Fibroblast of mammary gland (primary cell): ENCODE measurements at regions not wholly inside any gene's neighbourhood (a gene's known extent, or its start where the extent isn't known, plus 50 kb on each side); places are given as distances from the start of the nearest gene placed in this dataset.

Experiments
- DNase-seq: peaks from one replicate; pipeline ENCODE4 v3.0.0-alpha.2; 2010; ENCODE audit warnings: low read depth
- H3K4me3 ChIP-seq: 2 replicates; pipeline ENCODE4 v1.5.1; 2011; ENCODE audit warnings: low read depth, mild to moderate bottlenecking, low read length, moderate library complexity; ENCODE audit not compliant: control insufficient read depth
- CTCF ChIP-seq: conservative IDR thresholded peaks from 2 replicates; pipeline ENCODE4 v1.5.1; 2011; ENCODE audit warnings: low read depth, low read length, inconsistent platforms; ENCODE audit not compliant: control insufficient read depth, insufficient read depth

- TF ChIP-seq CTCF: no peak
- DNase-seq: no peak
- no peak overlapping the region for H3K4me3 ChIP-seq
These were observed 245.2 kb downstream of the AACS start for GRCh38 chr12:125310461-125310860.

GRCh38 chr12:125311050-125311449, 245.8 kb downstream of the AACS start:
- no peak overlapping the region for H3K4me3 ChIP-seq
- TF ChIP-seq CTCF: no peak

GRCh38 chr12:125312471-125312870, 247.2 kb downstream of the AACS start:
- no peak overlapping the region for H3K4me3 ChIP-seq
- DNase-seq: no peak
- TF ChIP-seq CTCF: no peak

More at GRCh38 chr12:125311050-125311449, 245.8 kb downstream of the AACS start:
- no peak for DNase-seq

- no peak for DNase-seq
- H3K4me3 ChIP-seq: no peak overlapping the region
- TF ChIP-seq CTCF: no peak
These were observed 249.0 kb downstream of the AACS start for GRCh38 chr12:125314051-125314755.

- DNase-seq: no peak
- H3K4me3 ChIP-seq: no peak overlapping the region
- no peak for TF ChIP-seq CTCF
These were observed 250.5 kb downstream of the AACS start for GRCh38 chr12:125315771-125316170.

GRCh38 chr12:125320177-125320576, 254.9 kb downstream of the AACS start:
- H3K4me3 ChIP-seq: no peak overlapping the region
- TF ChIP-seq CTCF: no peak
- no peak for DNase-seq
